Stimulated activated CD8-positive, alpha-beta memory T cell treated with anti-CD3 and anti-CD28 coated beads, Interleukin-15, amount 100 ng/mL, for 24 hours (primary cell): ENCODE measurements at regions not wholly inside any gene's neighbourhood (a gene's known extent, or its start where the extent isn't known, plus 50 kb on each side); places are given as distances from the start of the nearest gene placed in this dataset.

Source experiments
- DNase-seq: peaks from one replicate; pipeline ENCODE4 v3.0.0-alpha.2; 2020; ENCODE audit warnings: low read depth

- DNase-seq = no peak
Measured at GRCh38 chr2:177063331-177063730, 149.3 kb upstream of the HNRNPA3 start.

- no peak for DNase-seq
Measured at GRCh38 chr2:177064422-177064821, 148.2 kb upstream of the HNRNPA3 start.

- no peak for DNase-seq
Measured at GRCh38 chr2:177068967-177069366, 143.6 kb upstream of the HNRNPA3 start.

- no peak for DNase-seq
Measured at GRCh38 chr2:177072090-177072489, 140.5 kb upstream of the HNRNPA3 start.

GRCh38 chr2:177073611-177074010 lies 139.0 kb upstream of the HNRNPA3 start:
- DNase-seq = no peak

GRCh38 chr2:177074099-177074710 lies 138.4 kb upstream of the HNRNPA3 start:
- no peak for DNase-seq

- no peak for DNase-seq
Measured at GRCh38 chr2:177075254-177075653, 137.3 kb upstream of the HNRNPA3 start.

- DNase-seq = no peak
Measured at GRCh38 chr2:177076636-177077179, 135.9 kb upstream of the HNRNPA3 start.

GRCh38 chr2:177077778-177078177 lies 134.8 kb upstream of the HNRNPA3 start:
- no peak for DNase-seq

- no peak for DNase-seq
Measured at GRCh38 chr2:177078416-177078815, 134.2 kb upstream of the HNRNPA3 start.

- DNase-seq = no peak
Measured at GRCh38 chr2:177078855-177079254, 133.7 kb upstream of the HNRNPA3 start.

GRCh38 chr2:177080746-177081284 lies 131.8 kb upstream of the HNRNPA3 start:
- DNase-seq = no peak

- DNase-seq = no peak
Measured at GRCh38 chr2:177084607-177085006, 128.0 kb upstream of the HNRNPA3 start.

- no peak for DNase-seq
Measured at GRCh38 chr2:177088529-177088928, 124.1 kb upstream of the HNRNPA3 start.

GRCh38 chr2:177090967-177091366 lies 121.6 kb upstream of the HNRNPA3 start:
- DNase-seq = no peak

GRCh38 chr2:177093371-177093770 lies 119.2 kb upstream of the HNRNPA3 start:
- no peak for DNase-seq

GRCh38 chr2:177098001-177098613 lies 114.5 kb upstream of the HNRNPA3 start:
- no peak for DNase-seq

GRCh38 chr2:177101930-177102329 lies 110.7 kb upstream of the HNRNPA3 start:
- DNase-seq = no peak

GRCh38 chr2:177106212-177106611 lies 106.4 kb upstream of the HNRNPA3 start:
- DNase-seq = no peak

GRCh38 chr2:177108890-177109289 lies 103.7 kb upstream of the HNRNPA3 start:
- no peak for DNase-seq

- no peak for DNase-seq
Measured at GRCh38 chr2:177114712-177115111, 97.9 kb upstream of the HNRNPA3 start.

GRCh38 chr2:177117755-177118154 lies 94.8 kb upstream of the HNRNPA3 start:
- DNase-seq = no peak

- no peak for DNase-seq
Measured at GRCh38 chr2:177118636-177119035, 94.0 kb upstream of the HNRNPA3 start.

GRCh38 chr2:177119099-177119498 lies 93.5 kb upstream of the HNRNPA3 start:
- no peak for DNase-seq
